Fibroblast of the conjunctiva (primary cell): ENCODE measurements at regions not wholly inside any gene's neighbourhood (a gene's known extent, or its start where the extent isn't known, plus 50 kb on each side); places are given as distances from the start of the nearest gene placed in this dataset.
"Not testable (repeated sequence)": the region's sequence is repeated elsewhere in the genome, so short reads cannot be mapped to it uniquely, and the experiment has no call there.

Source experiments
- DNase-seq: peaks from one replicate; pipeline ENCODE4 v3.0.0-alpha.2; 2010; ENCODE audit warnings: low read depth

- no peak for DNase-seq
Measured at GRCh38 chr5:29162297-29162696, 2031.2 kb upstream of the CDH6 start.

GRCh38 chr5:29161399-29162291, 2031.8 kb upstream of the CDH6 start:
- no peak for DNase-seq

GRCh38 chr5:29157975-29158374, 2035.5 kb upstream of the CDH6 start:
- no peak for DNase-seq

GRCh38 chr5:29150840-29151239, 2042.6 kb upstream of the CDH6 start:
- no peak for DNase-seq

GRCh38 chr5:29148581-29148980, 2044.9 kb upstream of the CDH6 start:
- no peak for DNase-seq

- DNase-seq = no peak
Measured at GRCh38 chr5:29148073-29148472, 2045.4 kb upstream of the CDH6 start.

- no peak for DNase-seq
Measured at GRCh38 chr5:29143266-29143665, 2050.2 kb upstream of the CDH6 start.

GRCh38 chr5:29134418-29134817, 2059.1 kb upstream of the CDH6 start:
- DNase-seq = no peak

- no peak for DNase-seq
Measured at GRCh38 chr5:29131285-29131684, 2062.2 kb upstream of the CDH6 start.

GRCh38 chr5:29130786-29131185, 2062.7 kb upstream of the CDH6 start:
- no peak for DNase-seq

GRCh38 chr5:29127524-29128156, 2065.8 kb upstream of the CDH6 start:
- DNase-seq = not testable (repeated sequence)

- DNase-seq = not testable (repeated sequence)
Measured at GRCh38 chr5:29126462-29126861, 2067.0 kb upstream of the CDH6 start.

GRCh38 chr5:29122306-29122705, 2071.2 kb upstream of the CDH6 start:
- no peak for DNase-seq

- no peak for DNase-seq
Measured at GRCh38 chr5:29114331-29114768, 2076.0 kb upstream of the CDH9 start.

- no peak for DNase-seq
Measured at GRCh38 chr5:29113516-29113915, 2075.1 kb upstream of the CDH9 start.

GRCh38 chr5:29099585-29099984, 2061.2 kb upstream of the CDH9 start:
- no peak for DNase-seq

GRCh38 chr5:29089591-29090130, 2051.3 kb upstream of the CDH9 start:
- DNase-seq = no peak

- DNase-seq = no peak
Measured at GRCh38 chr5:29085142-29085541, 2046.8 kb upstream of the CDH9 start.

- DNase-seq = no peak
Measured at GRCh38 chr5:29079771-29080170, 2041.4 kb upstream of the CDH9 start.

GRCh38 chr5:29077451-29077850, 2039.1 kb upstream of the CDH9 start:
- DNase-seq = no peak

- no peak for DNase-seq
Measured at GRCh38 chr5:29069104-29069402, 2030.7 kb upstream of the CDH9 start.

GRCh38 chr5:29061381-29061780, 2023.0 kb upstream of the CDH9 start:
- DNase-seq = no peak

- no peak for DNase-seq
Measured at GRCh38 chr5:29054694-29055093, 2016.3 kb upstream of the CDH9 start.
